ENCODE measurements at regions not wholly inside any gene's neighbourhood (a gene's known extent, or its start where the extent isn't known, plus 50 kb on each side); places are given as distances from the start of the nearest gene placed in this dataset.

- H4K91ac ChIP-seq (ENCODE audit: insufficient read length, low read depth, low read length) = no peak overlapping the region
- H3K4me2 ChIP-seq (ENCODE audit: insufficient read depth, insufficient read length, low read length) = no peak overlapping the region
- no peaks in the 10 kb centered on the region for H3K79me1 ChIP-seq (ENCODE audit: insufficient read depth, low read depth, low read length, poor library complexity, severe bottlenecking)
Measured at GRCh38 chr5:116658141-116658540, 83.5 kb upstream of the SEMA6A start.

More at GRCh38 chr5:116658141-116658540, 83.5 kb upstream of the SEMA6A start:
- Histone ChIP-seq H2AK5ac (ENCODE audit: insufficient read length, low read length) (no peak overlapping the region), H2BK20ac (ENCODE audit: low read depth, low read length, poor library complexity, severe bottlenecking) (no peak overlapping the region), H4K8ac (replicated peaks; ENCODE audit: insufficient read length, low read depth, low read length) (no peak overlapping the region), H3K23me2 (ENCODE audit: insufficient read length, low read depth, low read length, poor library complexity, severe bottlenecking) (no peaks in the 10 kb centered on the region), H2BK12ac (ENCODE audit: insufficient read length, low read depth, low read length) (no peak overlapping the region), H4K20me1 (ENCODE audit: control insufficient read depth, insufficient read depth, insufficient read length) (no peaks in the 10 kb centered on the region), H3K23ac (ENCODE audit: insufficient read length, low read depth, low read length) (no peak overlapping the region), H2BK5ac (ENCODE audit: insufficient read length, low read length) (no peak overlapping the region), H2AFZ (ENCODE audit: low read length) (no peak overlapping the region), H2BK15ac (ENCODE audit: low read depth, low read length) (no peak overlapping the region), H2BK120ac (ENCODE audit: low read depth, low read length, poor library complexity, severe bottlenecking) (no peak overlapping the region), H3K27ac (ENCODE audit: insufficient read length, low read depth, low read length) (no peak overlapping the region), H4K5ac (ENCODE audit: insufficient read length, low read depth, low read length) (no peak overlapping the region), H3K79me2 (ENCODE audit: insufficient read depth, low read length) (no peaks in the 10 kb centered on the region), H3K14ac (ENCODE audit: insufficient read depth, low read length) (no peak overlapping the region), H3K4ac (ENCODE audit: low read depth, low read length) (no peak overlapping the region), H3K18ac (ENCODE audit: insufficient read length, low read depth, low read length) (no peak overlapping the region), H3K27me3 (ENCODE audit: insufficient read depth, low read length) (no peaks in the 10 kb centered on the region), H3T11ph (ENCODE audit: low read length) (no peak overlapping the region), H3K9me3 (ENCODE audit: control insufficient read depth, low read depth, low read length) (peaks cover 14% of the 10 kb centered on the region), H3K9ac (ENCODE audit: extremely low read depth, insufficient read length, low read length) (no peak overlapping the region), H3K4me1 (ENCODE audit: insufficient read depth, low read length) (peaks cover 5% of the 10 kb centered on the region; the same call in 1 of the 2 replicates), H3K56ac (ENCODE audit: insufficient read length, low read depth, low read length) (no peak overlapping the region)
- H3K4me1 Mint-ChIP-seq = peaks cover 30 to 34% of the 10 kb centered on the region in 2 experiments
- H3K27ac Mint-ChIP-seq = no peak overlapping the region
- no peak overlapping the region for H3K4me3 Mint-ChIP-seq
- no peak for DNase-seq
- peaks cover 7 to 16% (median 10%) of the 10 kb centered on the region in 3 experiments for H3K36me3 Mint-ChIP-seq (ENCODE audit: insufficient read depth in 1 of 3, low read depth in 3 of 3)
- peaks cover 10 to 11% of the 10 kb centered on the region in 2 experiments for H3K9me3 Mint-ChIP-seq
- no peaks in the 10 kb centered on the region; the same call in 1 of the 2 replicates for H3K27me3 Mint-ChIP-seq (ENCODE audit: low read depth)
- TF ChIP-seq, protein P1, sequence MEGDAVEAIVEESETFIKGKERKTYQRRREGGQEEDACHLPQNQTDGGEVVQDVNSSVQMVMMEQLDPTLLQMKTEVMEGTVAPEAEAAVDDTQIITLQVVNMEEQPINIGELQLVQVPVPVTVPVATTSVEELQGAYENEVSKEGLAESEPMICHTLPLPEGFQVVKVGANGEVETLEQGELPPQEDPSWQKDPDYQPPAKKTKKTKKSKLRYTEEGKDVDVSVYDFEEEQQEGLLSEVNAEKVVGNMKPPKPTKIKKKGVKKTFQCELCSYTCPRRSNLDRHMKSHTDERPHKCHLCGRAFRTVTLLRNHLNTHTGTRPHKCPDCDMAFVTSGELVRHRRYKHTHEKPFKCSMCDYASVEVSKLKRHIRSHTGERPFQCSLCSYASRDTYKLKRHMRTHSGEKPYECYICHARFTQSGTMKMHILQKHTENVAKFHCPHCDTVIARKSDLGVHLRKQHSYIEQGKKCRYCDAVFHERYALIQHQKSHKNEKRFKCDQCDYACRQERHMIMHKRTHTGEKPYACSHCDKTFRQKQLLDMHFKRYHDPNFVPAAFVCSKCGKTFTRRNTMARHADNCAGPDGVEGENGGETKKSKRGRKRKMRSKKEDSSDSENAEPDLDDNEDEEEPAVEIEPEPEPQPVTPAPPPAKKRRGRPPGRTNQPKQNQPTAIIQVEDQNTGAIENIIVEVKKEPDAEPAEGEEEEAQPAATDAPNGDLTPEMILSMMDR (conservative IDR thresholded peaks at IDR 0.05) = no peak
